Ishikawa (cell line): ENCODE measurements at regions not wholly inside any gene's neighbourhood (a gene's known extent, or its start where the extent isn't known, plus 50 kb on each side); places are given as distances from the start of the nearest gene placed in this dataset.

Source experiments
- CEBPB ChIP-seq: IDR thresholded peaks from 2 replicates; pipeline ENCODE4 v1.6.1; 2012
- CREB1 ChIP-seq: IDR thresholded peaks from 2 replicates; pipeline ENCODE4 v1.6.1; 2012; ENCODE audit warnings: low read depth
- EGR1 ChIP-seq: IDR thresholded peaks from 2 replicates; pipeline ENCODE4 v1.6.1; 2012
- NFIC ChIP-seq: IDR thresholded peaks from 2 replicates; pipeline ENCODE4 v1.6.1; 2012
- RAD21 ChIP-seq: IDR thresholded peaks from 2 replicates; pipeline ENCODE4 v1.6.1; 2012; ENCODE audit warnings: low read depth
- YY1 ChIP-seq: IDR thresholded peaks from 2 replicates; pipeline ENCODE4 v1.6.1; 2012; ENCODE audit warnings: low read depth
- TF ChIP-seq, protein P1 (sequence below): IDR thresholded peaks from 2 replicates; pipeline ENCODE4 v1.6.1; 2012

DNA sequence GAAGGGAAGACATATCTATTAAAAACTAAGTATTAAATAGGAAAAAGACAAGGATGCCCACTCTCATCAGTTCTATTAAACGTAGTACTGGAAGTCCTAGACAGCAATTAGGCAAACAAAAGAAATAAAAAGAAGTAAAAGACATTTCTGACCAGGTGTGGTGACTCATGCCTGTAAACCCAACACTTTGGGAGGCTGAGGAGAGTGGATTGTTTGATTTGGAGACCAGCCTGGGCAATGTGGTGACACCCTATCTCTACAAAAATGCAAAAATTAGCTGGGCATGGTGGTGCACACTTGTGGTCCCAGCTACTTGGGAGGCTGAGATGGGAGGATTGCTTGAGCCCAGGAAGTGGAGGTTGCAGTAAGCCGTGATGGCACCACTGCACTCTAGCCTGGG is 1071.8 kb downstream of the FAT4 start:
- TF ChIP-seq, protein P1, sequence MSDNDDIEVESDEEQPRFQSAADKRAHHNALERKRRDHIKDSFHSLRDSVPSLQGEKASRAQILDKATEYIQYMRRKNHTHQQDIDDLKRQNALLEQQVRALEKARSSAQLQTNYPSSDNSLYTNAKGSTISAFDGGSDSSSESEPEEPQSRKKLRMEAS: no peak
- TF ChIP-seq YY1 (no peak), CREB1 (no peak), RAD21 (no peak), NFIC (no peak), EGR1 (no peak), CEBPB (no peak)
